IMR-90 (cell line): ENCODE measurements at regions not wholly inside any gene's neighbourhood (a gene's known extent, or its start where the extent isn't known, plus 50 kb on each side); places are given as distances from the start of the nearest gene placed in this dataset.

Experiments used
- ATAC-seq: fragments of 200-7000 bp; cut with Tn5 transposase; 2 replicates; pipeline ENCODE4 v1.9.1; 2020; ENCODE audit warnings: low read depth, mild to moderate bottlenecking, moderate library complexity
- BruUV-seq: library from RNA; stranded (reverse); fragments of 400-500 nt; replicated peaks from 2 replicates; lab custom pipeline; 2021; lab: Mats Ljungman, UMichigan
- CTCF ChIA-PET: fragments of 300-600 bp; formaldehyde crosslinking; extraction: SDS; loops from one replicate; lab custom pipeline; 2021; ENCODE audit warnings: antibody characterized with exemption; lab: Yijun Ruan, JAX
- POLR2A ChIA-PET: fragments of 300-600 bp; sonication (Branson Sonifier 250); formaldehyde crosslinking; loops from one replicate; lab custom pipeline; 2022; ENCODE audit warnings: antibody characterized with exemption; ENCODE audit not compliant: unreplicated experiment; lab: Charles Lee
- DNase-seq: peaks from one replicate; pipeline ENCODE4 v3.0.0; 2013
- H2AFZ ChIP-seq: replicated peaks from 2 replicates; pipeline ENCODE3; 2013; ENCODE audit warnings: low read length, mild to moderate bottlenecking; ENCODE audit not compliant: poor library complexity
- H2AK5ac ChIP-seq: 2 replicates; pipeline ENCODE4 v1.6.1; 2013; ENCODE audit warnings: low read depth, low read length, inconsistent platforms
- H2AK9ac ChIP-seq: replicated peaks from 2 replicates; pipeline ENCODE3; 2013; ENCODE audit warnings: mild to moderate bottlenecking, low read depth, low read length, moderate library complexity; ENCODE audit not compliant: poor library complexity
- H2BK120ac ChIP-seq: 2 replicates; pipeline ENCODE4 v1.6.1; 2013; ENCODE audit warnings: low read depth, low read length, inconsistent platforms
- H2BK15ac ChIP-seq: 3 replicates; pipeline ENCODE4 v1.6.1; 2013; ENCODE audit warnings: low read depth, low read length, inconsistent platforms
- H2BK20ac ChIP-seq: 2 replicates; pipeline ENCODE4 v1.6.1; 2013; ENCODE audit warnings: low read depth, mild to moderate bottlenecking, inconsistent platforms, low read length, moderate library complexity
- H2BK5ac ChIP-seq: 2 replicates; pipeline ENCODE4 v1.6.1; 2013; ENCODE audit warnings: mild to moderate bottlenecking, low read depth, low read length, inconsistent platforms; ENCODE audit not compliant: poor library complexity, severe bottlenecking
- H3K14ac ChIP-seq: replicated peaks from 2 replicates; pipeline ENCODE4 v1.6.1; 2013; ENCODE audit warnings: low read depth, low read length, inconsistent platforms
- H3K18ac ChIP-seq: 2 replicates; pipeline ENCODE4 v1.6.1; 2013; ENCODE audit warnings: low read depth, low read length, control low read depth
- H3K23ac ChIP-seq: 2 replicates; pipeline ENCODE4 v1.6.1; 2013; ENCODE audit warnings: low read depth, low read length, inconsistent platforms
- H3K27ac ChIP-seq: 2 replicates; pipeline ENCODE4 v1.5.1; 2013; ENCODE audit warnings: mild to moderate bottlenecking, control low read depth, low read length; ENCODE audit not compliant: insufficient read depth
- H3K27me3 ChIP-seq: 2 replicates; pipeline ENCODE4 v1.6.1; 2013; ENCODE audit warnings: low read length; ENCODE audit not compliant: control insufficient read depth, insufficient read depth
- H3K36me3 ChIP-seq: 2 replicates; pipeline ENCODE4 v1.6.1; 2013; ENCODE audit warnings: low read length, mixed read lengths; ENCODE audit not compliant: control insufficient read depth, insufficient read depth
- H3K4ac ChIP-seq: 2 replicates; pipeline ENCODE4 v1.6.1; 2013; ENCODE audit warnings: low read depth, low read length, inconsistent platforms
- H3K4me1 ChIP-seq: 2 replicates; pipeline ENCODE4 v1.6.1; 2013; ENCODE audit warnings: low read length, mixed read lengths; ENCODE audit not compliant: control insufficient read depth, insufficient read depth
- H3K4me2 ChIP-seq: 2 replicates; pipeline ENCODE4 v1.6.1; 2013; ENCODE audit warnings: low read depth, mild to moderate bottlenecking, control low read depth, low read length, moderate library complexity
- H3K4me3 ChIP-seq: 2 replicates; pipeline ENCODE4 v1.5.1; 2013; ENCODE audit warnings: low read depth, mild to moderate bottlenecking, control low read depth, low read length, moderate library complexity; ENCODE audit not compliant: insufficient read depth
- H3K56ac ChIP-seq: 2 replicates; pipeline ENCODE4 v1.6.1; 2013; ENCODE audit warnings: low read length, inconsistent platforms; ENCODE audit not compliant: insufficient read depth; ENCODE audit errors: extremely low read depth
- H3K79me1 ChIP-seq, 2 experiments: 2 replicates each; pipeline ENCODE4 v1.6.1; 2013; ENCODE audit warnings: low read length in 2 of 2, inconsistent platforms in 1 of 2, low read depth in 1 of 2
- H3K9ac ChIP-seq: 2 replicates; pipeline ENCODE4 v1.6.1; 2013; ENCODE audit warnings: low read depth, low read length, control low read depth
- H3K9me1 ChIP-seq: 2 replicates; pipeline ENCODE4 v1.6.1; 2013; ENCODE audit warnings: low read length, inconsistent platforms; ENCODE audit not compliant: insufficient read depth
- H3K9me3 ChIP-seq: 2 replicates; pipeline ENCODE4 v1.6.1; 2013; ENCODE audit warnings: low read length; ENCODE audit not compliant: control insufficient read depth, insufficient read depth
- H4K20me1 ChIP-seq: 2 replicates; pipeline ENCODE4 v1.6.1; 2013; ENCODE audit warnings: low read length, inconsistent platforms; ENCODE audit not compliant: insufficient read depth
- H4K5ac ChIP-seq: 2 replicates; pipeline ENCODE4 v1.6.1; 2013; ENCODE audit warnings: mild to moderate bottlenecking, low read depth, low read length, control low read depth
- H4K8ac ChIP-seq, 2 experiments: 2 replicates each; pipeline ENCODE4 v1.6.1; 2013; ENCODE audit warnings: low read depth in 2 of 2, low read length in 2 of 2, control low read depth in 1 of 2, inconsistent platforms in 1 of 2
- H4K91ac ChIP-seq: 2 replicates; pipeline ENCODE4 v1.6.1; 2013; ENCODE audit warnings: low read depth, low read length, inconsistent platforms; ENCODE audit not compliant: insufficient read depth
- ELK1 ChIP-seq: fragments of 150-350 bp; IDR thresholded peaks from 2 replicates; pipeline ENCODE4 v1.6.1; 2016; ENCODE audit warnings: low read depth, mild to moderate bottlenecking, low read length, moderate library complexity, borderline replicate concordance
- FOS ChIP-seq: fragments of 150-350 bp; IDR thresholded peaks from 2 replicates; pipeline ENCODE4 v1.6.1; 2016; ENCODE audit warnings: low read depth, low read length
- MXI1 ChIP-seq: IDR thresholded peaks from 2 replicates; pipeline ENCODE4 v1.6.1; 2012; ENCODE audit warnings: low read depth, mild to moderate bottlenecking, low read length, moderate library complexity, borderline replicate concordance
- NFE2L2 ChIP-seq: fragments of 150-350 bp; IDR thresholded peaks from 2 replicates; pipeline ENCODE4 v1.6.1; 2016; ENCODE audit warnings: low read depth, mild to moderate bottlenecking, low read length
- POLR2A ChIP-seq: IDR thresholded peaks from 2 replicates; pipeline ENCODE4 v1.6.1; 2012; ENCODE audit warnings: mild to moderate bottlenecking, low read depth, low read length
- RCOR1 ChIP-seq: IDR thresholded peaks from 2 replicates; pipeline ENCODE4 v1.6.1; 2012; ENCODE audit warnings: mild to moderate bottlenecking, low read length, improper control_type of control experiment; ENCODE audit not compliant: insufficient replicate concordance
- USF2 ChIP-seq: fragments of 150-350 bp; IDR thresholded peaks from 2 replicates; pipeline ENCODE4 v1.6.1; 2017; ENCODE audit warnings: mild to moderate bottlenecking, antibody characterized with exemption, low read length, low read depth
- WGBS, 2 experiments: methylation state at CpG; one replicate each; pipeline versions ENCODE4 v1.1.5 to v1.1.7; 2013; ENCODE audit warnings: missing lambda C conversion rate in 2 of 2; ENCODE audit not compliant: insufficient read length in 1 of 2; ENCODE audit errors: extremely low coverage in 2 of 2; 5-methylcytosine and 5-hydroxymethylcytosine counted together
- dilution Hi-C: fragments of 300-500 bp; cut with HindIII; formaldehyde crosslinking; loops from one replicate; pipeline ENCODE4 v1.14.3; 2018; ENCODE audit warnings: low sequenced_read_pairs; ENCODE audit not compliant: unreplicated experiment
- in situ Hi-C: fragments of 300-500 bp; cut with MboI; formaldehyde crosslinking; loops from 3 replicates; pipeline ENCODE4 v1.14.3; 2019; ENCODE audit warnings: low sequenced_read_pairs, inconsistent platforms, mixed read lengths
- intact Hi-C: fragments of 100-400 bp; cut with micrococcal nuclease; formaldehyde crosslinking; loops from 2 replicates; pipeline ENCODE4 v1.10.0; 2022

- peaks cover 2% of the 10 kb centered on the region; the same call in 1 of the 2 replicates for H3K9me3 ChIP-seq
- H2BK15ac ChIP-seq, result no peak overlapping the region
- H4K20me1 ChIP-seq, result peaks cover 3% of the 10 kb centered on the region; the same call in 1 of the 2 replicates
- no peak overlapping the region for H2AK5ac ChIP-seq
- no peak for ATAC-seq
- peak overlapping the region; percentile 14; the same call in 1 of the 2 replicates for H3K23ac ChIP-seq
- H3K27me3 ChIP-seq, result no peaks in the 10 kb centered on the region
- H3K9me1 ChIP-seq, result no peaks in the 10 kb centered on the region; the same call in 1 of the 2 replicates
- H4K91ac ChIP-seq, result no peak overlapping the region
- H2BK20ac ChIP-seq, result peak overlapping the region; percentile 18; the same call in 1 of the 2 replicates
- peak overlapping the region; percentile 19; the same call in 1 of the 2 replicates for H3K9ac ChIP-seq
- CTCF ChIA-PET, result interaction anchor here (1.1 kb wide), 1 partner anchor 18 kb away, joined by 3 read pairs; no protein-coding TSS in a partner anchor
- H3K79me1 ChIP-seq, result no peaks in the 10 kb centered on the region
- peaks cover 13% of the 10 kb centered on the region for H3K4me1 ChIP-seq
- peak overlapping the region; percentile 49; the same call in 1 of the 2 replicates for H3K18ac ChIP-seq
- H2AFZ ChIP-seq, result no peak overlapping the region
- TF ChIP-seq MXI1 (no peak), FOS (no peak), USF2 (no peak), ELK1 (no peak), POLR2A (no peak), NFE2L2 (no peak), RCOR1 (no peak)
- peak overlapping the region; percentile 87 for H2BK5ac ChIP-seq
- no peak overlapping the region for H3K4me2 ChIP-seq
- WGBS, 2 experiments, result no CpG with 5 or more reads among the region's 2 CpGs
- no peak overlapping the region for H2AK9ac ChIP-seq
- H3K4me3 ChIP-seq, result no peak overlapping the region
- peak overlapping the region; percentile 13; the same call in 1 of the 2 replicates for H3K4ac ChIP-seq
- no peaks in the 10 kb centered on the region for H3K36me3 ChIP-seq
- no TSS peak for BruUV-seq
- intact Hi-C loops (loop anchor here (5.0 to 10.0 kb wide), 4 partner anchors 261 to 553 kb away; no protein-coding TSS in a partner anchor), dilution Hi-C loops (no loop called here), in situ Hi-C loops (no loop called here)
- peak overlapping the region; percentile 14; the same call in 1 of the 2 replicates for H3K27ac ChIP-seq
- no peak overlapping the region for H3K56ac ChIP-seq
- no peak overlapping the region for H3K14ac ChIP-seq
- no peak overlapping the region; a peak in 2 of 4 replicates for H4K8ac ChIP-seq
- peak overlapping the region; percentile 35 for H2BK120ac ChIP-seq
- DNase-seq, result no peak
- POLR2A ChIA-PET, result no interaction called here
- no peak overlapping the region for H4K5ac ChIP-seq
Observed at GRCh38 chr6:113121571-113121970, 735.6 kb upstream of the MARCKS start.
